ENCODE measurements at regions not wholly inside any gene's neighbourhood (a gene's known extent, or its start where the extent isn't known, plus 50 kb on each side); places are given as distances from the start of the nearest gene placed in this dataset.

- H3K36me3 Mint-ChIP-seq (ENCODE audit: low read depth), result peaks cover 67% of the 10 kb centered on the region
- peaks cover 8% of the 10 kb centered on the region for H3K9me3 Mint-ChIP-seq
Measured at GRCh38 chr6:21836772-21837425, 243.3 kb downstream of the SOX4 start.

GRCh38 chr6:21840428-21840827 is 246.9 kb downstream of the SOX4 start:
- H3K9me3 Mint-ChIP-seq, result peaks cover 8% of the 10 kb centered on the region
- no peak for DNase-seq
- no peak for TF ChIP-seq CTCF (IDR thresholded peaks at IDR 0.05)
- H3K27ac Mint-ChIP-seq, result peak overlapping the region; percentile 52
- peaks cover 79% of the 10 kb centered on the region for H3K4me1 Mint-ChIP-seq
- H3K27me3 Mint-ChIP-seq (ENCODE audit: low read depth, poor library complexity), result no peaks in the 10 kb centered on the region
- H3K4me3 Mint-ChIP-seq, result no peak overlapping the region
- peaks cover 63% of the 10 kb centered on the region for H3K36me3 Mint-ChIP-seq (ENCODE audit: low read depth)

More at GRCh38 chr6:21836772-21837425, 243.3 kb downstream of the SOX4 start:
- Mint-ChIP-seq H3K4me1 (peaks cover 69% of the 10 kb centered on the region), H3K27me3 (ENCODE audit: low read depth, poor library complexity) (no peaks in the 10 kb centered on the region), H3K4me3 (peak overlapping the region; percentile 3), H3K27ac (peak overlapping the region; percentile 82)
- DNase-seq, result no peak
- TF ChIP-seq CTCF (IDR thresholded peaks at IDR 0.05), result no peak

GRCh38 chr6:21842875-21843645 is 249.5 kb downstream of the SOX4 start:
- DNase-seq, result no peak
- TF ChIP-seq CTCF (IDR thresholded peaks at IDR 0.05), result no peak
- H3K36me3 Mint-ChIP-seq (ENCODE audit: low read depth), result peaks cover 60% of the 10 kb centered on the region
- peaks cover 82% of the 10 kb centered on the region for H3K4me1 Mint-ChIP-seq
- H3K9me3 Mint-ChIP-seq, result peaks cover 11% of the 10 kb centered on the region
- peak overlapping the region; percentile 98 for H3K27ac Mint-ChIP-seq
- no peaks in the 10 kb centered on the region for H3K27me3 Mint-ChIP-seq (ENCODE audit: low read depth, poor library complexity)
- H3K4me3 Mint-ChIP-seq, result no peak overlapping the region

GRCh38 chr6:21844120-21844917 is 250.8 kb downstream of the SOX4 start:
- DNase-seq, result peak; percentile 16
- Mint-ChIP-seq H3K4me3 (peak overlapping the region; percentile 27), H3K4me1 (peaks cover 92% of the 10 kb centered on the region), H3K9me3 (peaks cover 20% of the 10 kb centered on the region), H3K27me3 (ENCODE audit: low read depth, poor library complexity) (no peaks in the 10 kb centered on the region), H3K36me3 (ENCODE audit: low read depth) (peaks cover 61% of the 10 kb centered on the region), H3K27ac (peak overlapping the region; percentile 98)
- no peak for TF ChIP-seq CTCF (IDR thresholded peaks at IDR 0.05)

- peak overlapping the region; percentile 98 for H3K27ac Mint-ChIP-seq
- no peak for TF ChIP-seq CTCF (IDR thresholded peaks at IDR 0.05)
- no peak for DNase-seq
- no peaks in the 10 kb centered on the region for H3K27me3 Mint-ChIP-seq (ENCODE audit: low read depth, poor library complexity)
- H3K36me3 Mint-ChIP-seq (ENCODE audit: low read depth), result peaks cover 61% of the 10 kb centered on the region
- peak overlapping the region; percentile 58 for H3K4me3 Mint-ChIP-seq
- peaks cover 95% of the 10 kb centered on the region for H3K4me1 Mint-ChIP-seq
- peaks cover 22% of the 10 kb centered on the region for H3K9me3 Mint-ChIP-seq
Measured at GRCh38 chr6:21845018-21845417, 251.5 kb downstream of the SOX4 start.
